GM03348 (cell line): ENCODE measurements at regions not wholly inside any gene's neighbourhood (a gene's known extent, or its start where the extent isn't known, plus 50 kb on each side); places are given as distances from the start of the nearest gene placed in this dataset.
A peak's percentile ranks its signal among the peaks of the same experiment; 100 is the strongest.
"Not testable (repeated sequence)": the region's sequence is repeated elsewhere in the genome, so short reads cannot be mapped to it uniquely, and the experiment has no call there.

Source experiments
- DNase-seq: peaks from one replicate; pipeline ENCODE4 v3.0.0; 2012; ENCODE audit warnings: low spot score

DNA sequence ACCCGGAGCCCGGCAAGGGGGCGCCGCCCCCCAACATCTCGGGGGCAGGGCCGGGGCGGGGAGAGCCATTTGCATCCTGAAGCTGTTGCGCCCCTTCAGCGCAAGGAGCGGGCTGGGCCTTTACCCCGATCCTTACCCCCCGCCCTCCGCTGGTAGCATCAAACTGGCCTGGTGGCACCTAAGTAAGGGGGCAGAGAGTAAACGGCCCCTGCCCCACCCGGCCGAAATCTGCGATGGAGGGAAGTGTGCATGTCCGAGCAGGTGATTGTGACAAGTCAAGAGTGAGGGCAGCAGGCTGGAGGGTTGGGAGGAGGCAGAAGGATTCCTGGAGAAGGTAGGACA lies 101.2 kb downstream of the ESM1 start:
- DNase-seq, result no peak

DNA sequence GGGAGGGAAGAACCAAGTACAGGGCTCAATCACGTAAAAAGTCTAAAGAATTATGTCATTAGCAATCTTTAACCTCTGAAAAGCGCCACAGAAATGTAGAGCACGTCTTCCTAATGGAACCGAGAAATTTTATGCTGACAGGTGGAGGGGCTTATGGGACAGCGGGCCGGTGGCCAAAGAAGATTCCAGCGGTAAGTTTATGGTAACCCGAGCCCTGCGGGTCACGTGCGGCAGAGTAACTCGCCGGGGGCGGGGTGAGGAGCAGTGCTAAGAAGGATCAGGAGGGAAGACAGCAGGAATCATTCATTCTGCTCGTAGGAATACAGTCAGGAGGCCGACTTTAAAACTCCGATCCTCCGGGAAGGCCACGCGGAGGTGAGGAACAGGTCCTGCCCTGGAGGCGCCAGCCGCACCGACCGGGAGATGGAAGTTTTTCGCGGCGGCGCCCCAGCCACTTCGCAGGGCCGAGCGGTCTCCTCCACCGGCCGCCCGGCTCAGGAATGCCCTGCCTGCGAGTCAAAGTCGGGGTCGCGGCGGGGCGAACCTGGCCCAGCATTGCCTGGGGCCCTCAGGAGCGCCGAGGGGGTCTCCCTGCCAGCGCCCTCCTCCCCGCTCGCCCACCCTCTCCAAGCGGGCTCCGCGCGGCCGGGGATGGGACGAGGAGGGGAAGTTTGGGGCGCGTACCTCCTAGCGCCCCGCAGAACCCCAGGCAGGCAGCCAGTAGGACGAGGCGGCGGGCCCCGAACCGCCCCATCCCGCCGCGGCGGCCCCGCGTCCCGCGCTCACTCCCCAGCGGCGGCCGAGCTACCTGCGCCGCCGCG lies 101.8 kb downstream of the ESM1 start:
- DNase-seq, result peak; percentile 63

DNA sequence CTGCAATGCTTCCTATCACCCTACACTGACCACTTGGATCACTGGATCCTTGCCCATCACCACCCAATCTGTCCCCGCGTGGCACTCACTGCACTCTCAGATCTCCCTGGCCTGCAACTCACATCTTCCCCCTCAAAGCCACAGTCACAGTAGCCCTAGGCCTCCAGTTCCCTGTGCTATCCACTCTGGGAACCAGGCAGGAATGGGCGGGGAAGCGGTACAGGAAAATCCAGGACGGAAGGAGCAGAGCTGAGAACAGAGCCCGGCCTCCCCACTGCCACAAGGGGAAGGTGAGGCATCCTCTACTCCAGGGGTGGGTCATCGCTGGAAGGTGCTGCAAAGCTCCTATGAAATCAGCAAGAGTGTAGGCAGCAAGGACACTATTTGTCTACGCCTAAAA lies 102.6 kb downstream of the ESM1 start:
- no peak for DNase-seq

DNA sequence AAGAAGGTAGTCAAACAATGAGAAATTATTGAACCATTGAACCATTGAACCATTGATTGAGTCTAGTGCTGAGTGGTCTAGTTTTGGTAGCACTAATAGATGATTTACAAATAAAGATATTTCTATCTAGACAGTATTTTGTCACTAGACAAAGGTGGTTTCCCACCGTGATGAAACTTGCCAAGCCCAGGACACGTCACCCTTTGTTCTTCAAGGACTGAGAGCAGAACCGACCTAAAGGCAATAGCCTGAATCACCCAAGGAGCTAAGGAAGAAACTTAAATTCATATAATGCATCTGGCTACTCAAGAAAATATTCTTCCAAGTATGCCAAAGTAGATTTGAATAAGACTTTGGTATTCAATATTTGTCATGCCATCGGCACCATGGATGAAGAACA lies 103.3 kb downstream of the ESM1 start:
- no peak for DNase-seq

DNA sequence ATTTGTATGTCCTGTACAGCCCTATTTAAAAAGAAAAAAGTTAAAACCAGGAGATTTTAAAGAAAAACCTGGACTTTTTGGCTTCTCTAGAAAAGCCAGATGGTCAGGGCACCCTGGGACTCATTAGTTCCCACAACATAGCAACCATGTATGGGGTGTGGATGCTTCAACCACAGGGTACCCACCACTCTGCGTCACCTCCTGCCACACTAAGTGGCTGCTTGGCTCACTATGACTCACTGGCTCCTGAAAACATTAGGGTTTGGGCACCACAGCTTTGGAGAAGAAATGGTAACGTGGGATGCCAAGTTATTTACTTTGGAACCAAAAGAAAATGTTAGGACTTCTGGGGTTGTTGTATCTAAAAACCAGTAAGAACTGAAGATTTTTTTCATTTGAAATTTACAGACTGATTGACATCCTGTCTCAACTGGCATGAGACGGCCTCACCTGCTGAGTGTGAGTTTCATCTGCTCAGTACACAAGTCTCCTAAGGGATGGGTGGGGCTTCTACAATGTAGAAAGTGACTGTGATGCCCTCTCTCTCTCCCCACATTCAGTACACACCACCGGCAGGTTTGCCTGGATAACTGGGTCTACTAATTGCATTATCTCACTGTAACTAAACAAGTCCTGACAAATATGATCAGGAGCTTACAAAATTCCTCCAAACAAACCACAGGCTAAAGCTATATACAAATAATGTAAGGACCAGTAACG lies 103.9 kb downstream of the ESM1 start:
- no peak for DNase-seq

DNA sequence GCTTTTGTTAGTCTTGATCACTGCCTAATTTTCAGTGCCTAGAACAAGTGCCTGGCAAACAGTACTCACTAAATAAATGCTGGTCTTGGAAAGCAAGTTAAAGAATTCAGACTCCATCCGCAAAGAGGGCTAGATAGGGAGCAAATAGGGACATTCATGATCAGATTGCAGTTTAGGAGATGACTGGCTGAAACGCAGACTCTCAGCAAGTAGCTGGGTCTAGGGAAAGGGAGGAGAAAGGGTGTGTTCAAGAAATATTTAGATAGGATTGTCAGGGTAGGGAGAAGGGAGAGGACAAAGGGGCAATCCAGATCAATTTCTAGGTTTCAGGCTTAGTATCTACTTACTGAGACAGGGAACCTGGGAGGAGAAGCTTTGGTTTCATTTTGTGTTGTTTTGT lies 108.4 kb downstream of the ESM1 start:
- DNase-seq, result no peak

DNA sequence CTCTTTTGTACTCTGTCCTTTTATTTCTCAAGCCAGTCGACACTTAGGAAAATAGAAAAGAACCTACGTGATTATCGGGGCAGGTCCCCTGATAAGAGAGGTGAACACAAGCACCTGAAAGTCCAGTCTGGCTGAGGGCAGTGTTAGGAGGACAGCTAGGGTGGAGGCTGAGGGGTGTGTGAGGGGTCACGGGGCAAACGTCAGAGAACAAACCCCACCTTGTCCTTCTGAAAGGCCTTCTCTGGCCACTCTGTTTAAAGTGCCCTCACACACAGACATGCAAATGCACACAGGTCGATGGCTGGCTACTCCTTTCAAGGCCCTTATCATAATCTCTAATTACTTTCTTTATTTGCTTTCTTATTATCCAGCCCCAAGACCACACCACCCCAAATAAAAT lies 108.8 kb downstream of the ESM1 start:
- DNase-seq, result no peak

DNA sequence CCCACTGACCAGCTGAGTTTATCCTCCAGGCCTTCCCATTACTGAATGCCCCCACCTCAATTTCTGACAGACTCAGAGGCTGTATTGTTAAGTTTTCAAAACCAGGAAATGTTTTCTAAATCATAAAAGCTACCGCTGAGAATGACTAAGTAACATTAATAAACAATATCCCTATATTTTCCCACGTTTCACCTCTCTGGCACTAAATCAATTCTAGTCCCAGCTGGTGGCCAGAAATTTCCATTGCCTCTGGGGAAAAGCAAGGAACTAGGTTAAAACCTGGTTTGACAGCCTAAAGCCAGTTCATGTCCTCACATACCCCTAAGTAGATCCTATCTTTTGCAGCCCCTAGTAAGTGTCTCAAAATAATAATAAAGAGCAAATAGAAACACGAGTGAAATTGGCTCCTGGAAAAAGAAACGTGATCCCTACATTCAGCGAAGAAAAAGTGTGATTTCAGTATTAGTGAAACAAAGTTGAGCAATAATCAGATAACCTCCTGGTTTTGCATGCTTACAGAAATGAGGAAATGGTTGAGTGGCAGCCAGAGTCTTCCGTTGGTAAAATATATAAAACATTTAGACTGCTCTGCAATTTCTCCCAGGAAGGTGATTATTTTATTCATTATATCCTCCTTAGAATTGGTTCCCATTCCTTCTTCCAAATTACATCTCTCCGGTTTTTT lies 110.9 kb downstream of the ESM1 start:
- DNase-seq, result no peak

DNA sequence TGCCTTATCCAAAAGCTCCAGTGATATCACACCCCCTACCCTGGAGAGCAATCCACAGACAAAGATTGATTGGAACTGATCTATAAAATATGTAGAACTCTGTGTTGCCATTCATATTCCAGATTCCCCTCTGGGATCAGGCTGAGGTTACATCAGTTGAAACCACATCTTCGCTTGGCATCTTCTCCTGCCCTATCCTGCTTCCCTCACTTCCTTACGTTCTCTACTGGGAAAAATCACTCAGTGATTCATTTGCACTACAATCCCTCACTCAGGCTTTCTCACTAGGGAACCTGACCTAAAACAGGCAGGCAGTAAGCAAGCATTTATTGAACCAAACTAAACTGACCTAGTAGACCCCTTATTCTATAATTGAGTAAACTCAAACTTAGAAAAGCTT lies 111.7 kb downstream of the ESM1 start:
- no peak for DNase-seq

DNA sequence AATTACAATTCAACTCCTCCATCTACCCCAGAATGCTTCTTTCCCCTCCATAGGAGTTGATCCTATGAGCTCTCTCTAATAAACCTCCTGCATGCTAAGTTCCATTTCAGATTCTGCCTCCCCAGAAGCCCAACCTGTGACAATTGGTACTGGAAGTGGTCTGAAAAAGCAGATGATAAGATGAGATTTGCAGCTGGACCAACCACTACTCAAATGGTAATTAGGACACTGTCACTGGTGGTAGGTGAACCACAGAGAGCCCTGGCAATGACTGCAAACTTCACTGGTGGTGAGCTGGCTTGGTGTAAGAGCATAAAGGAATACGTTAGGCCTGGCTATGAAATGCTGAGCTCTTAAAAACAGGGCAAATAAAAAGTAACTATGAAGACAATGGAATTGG lies 112.6 kb downstream of the ESM1 start:
- DNase-seq, result no peak

DNA sequence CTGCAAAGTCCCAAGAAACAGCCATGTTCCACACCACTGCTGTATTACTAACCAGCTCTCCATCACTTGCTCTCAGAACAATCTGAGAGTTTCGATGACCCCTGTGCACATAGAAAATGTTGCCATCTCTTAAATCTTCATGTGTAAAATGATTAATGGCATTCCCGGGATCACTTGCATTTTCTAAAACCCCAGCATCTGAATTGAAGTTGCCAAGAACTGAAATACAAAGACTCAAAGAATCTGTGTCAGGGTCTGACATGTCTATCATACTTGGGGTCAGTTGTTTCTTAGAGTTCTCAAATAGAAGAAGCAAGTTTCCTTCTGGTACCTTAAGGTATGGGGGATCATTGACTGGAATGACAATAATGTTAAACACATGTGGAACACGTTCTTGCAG lies 115.1 kb downstream of the ESM1 start:
- DNase-seq, result no peak

DNA sequence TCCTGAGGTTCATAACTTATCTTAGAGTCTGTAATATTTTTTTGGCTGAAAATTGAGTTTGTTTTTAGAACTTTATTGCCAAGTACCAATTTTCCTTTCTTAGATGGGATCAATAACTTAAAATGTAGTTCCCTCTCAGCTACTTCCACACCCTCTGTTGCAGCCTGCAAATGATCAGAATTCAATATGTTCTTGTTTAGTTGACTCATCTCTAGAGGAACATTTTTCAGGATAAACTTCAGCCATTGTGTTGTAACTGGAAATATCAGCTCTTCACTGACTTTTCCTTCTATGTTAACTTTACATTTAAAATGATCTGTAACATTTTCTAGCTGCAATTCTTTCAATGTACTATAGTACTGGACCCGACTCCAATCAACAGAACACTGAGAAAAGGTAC lies 115.7 kb downstream of the ESM1 start:
- DNase-seq, result peak; percentile 28

DNA sequence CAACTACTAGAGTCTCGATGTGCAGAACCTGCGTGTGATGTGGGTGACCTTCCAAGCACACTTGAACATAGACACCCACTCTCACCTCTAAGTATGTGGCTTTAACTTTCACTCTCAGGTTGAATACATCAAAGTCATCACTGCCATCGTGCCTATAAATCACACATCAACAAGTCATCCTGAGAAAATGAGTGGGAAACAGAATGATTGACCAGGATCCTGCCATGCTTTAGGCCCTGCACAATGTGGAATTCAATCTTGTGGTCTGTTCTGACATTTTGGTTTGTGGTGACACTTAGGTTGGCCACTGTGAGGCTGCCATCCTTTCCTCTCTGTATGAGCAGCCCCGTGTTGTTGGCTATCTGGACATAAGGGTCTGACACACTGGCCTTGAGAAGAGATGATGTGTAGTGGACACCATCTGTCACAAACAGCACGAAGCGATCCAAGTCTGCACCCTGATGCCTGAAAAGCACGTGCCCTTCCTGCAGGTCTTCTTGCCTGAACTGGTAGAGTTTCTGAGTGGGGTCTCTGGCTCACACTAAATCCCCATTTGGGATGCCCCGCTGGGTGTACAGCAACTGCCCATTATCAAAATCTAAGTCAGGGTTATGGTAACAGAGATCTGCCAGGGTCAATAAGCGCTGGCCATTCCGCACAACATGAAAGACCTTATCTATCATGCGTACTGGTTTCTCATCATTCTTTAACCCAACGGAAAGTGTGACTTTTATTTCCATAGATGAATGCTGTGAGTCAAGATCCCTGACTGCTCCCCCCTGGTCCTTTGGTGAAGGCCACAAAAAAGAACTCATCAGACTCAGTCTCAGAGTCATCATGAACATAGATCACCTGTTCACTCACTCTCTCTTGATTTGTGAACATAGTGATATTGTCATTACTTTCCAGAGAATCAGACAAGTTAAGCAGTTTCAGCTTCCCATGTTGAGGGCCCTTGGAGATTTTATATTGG lies 116.6 kb downstream of the ESM1 start:
- no peak for DNase-seq

DNA sequence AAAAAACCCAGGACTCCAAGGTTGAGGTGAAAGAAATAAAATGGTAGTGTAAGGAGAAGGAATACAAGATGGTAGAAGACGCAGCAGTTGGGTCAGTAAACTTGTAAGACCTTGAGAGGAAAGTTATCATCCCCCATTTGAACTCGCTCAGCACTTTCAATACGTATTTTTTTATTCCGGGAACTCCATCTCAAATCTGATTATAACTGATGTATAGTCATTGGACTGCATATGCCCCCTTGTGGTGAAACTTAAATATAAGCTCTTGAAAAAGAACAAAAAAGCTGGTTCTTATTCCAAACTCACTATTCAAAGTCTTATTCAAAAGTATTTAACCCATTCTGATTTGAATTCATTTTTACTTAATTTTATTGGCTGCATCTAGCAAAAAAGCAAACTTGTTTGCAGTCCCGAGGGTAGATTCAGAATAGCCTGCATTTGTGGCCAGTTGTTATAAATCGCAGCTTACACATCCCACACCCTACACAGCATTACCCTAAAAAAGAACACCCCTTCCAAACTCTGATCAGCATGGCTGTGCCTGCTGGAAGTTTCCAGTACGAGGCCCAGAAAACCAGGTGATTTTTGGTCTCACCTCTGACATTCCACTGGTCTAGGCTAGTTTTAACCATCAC lies 118.0 kb downstream of the ESM1 start:
- DNase-seq, result peak; percentile 68

DNA sequence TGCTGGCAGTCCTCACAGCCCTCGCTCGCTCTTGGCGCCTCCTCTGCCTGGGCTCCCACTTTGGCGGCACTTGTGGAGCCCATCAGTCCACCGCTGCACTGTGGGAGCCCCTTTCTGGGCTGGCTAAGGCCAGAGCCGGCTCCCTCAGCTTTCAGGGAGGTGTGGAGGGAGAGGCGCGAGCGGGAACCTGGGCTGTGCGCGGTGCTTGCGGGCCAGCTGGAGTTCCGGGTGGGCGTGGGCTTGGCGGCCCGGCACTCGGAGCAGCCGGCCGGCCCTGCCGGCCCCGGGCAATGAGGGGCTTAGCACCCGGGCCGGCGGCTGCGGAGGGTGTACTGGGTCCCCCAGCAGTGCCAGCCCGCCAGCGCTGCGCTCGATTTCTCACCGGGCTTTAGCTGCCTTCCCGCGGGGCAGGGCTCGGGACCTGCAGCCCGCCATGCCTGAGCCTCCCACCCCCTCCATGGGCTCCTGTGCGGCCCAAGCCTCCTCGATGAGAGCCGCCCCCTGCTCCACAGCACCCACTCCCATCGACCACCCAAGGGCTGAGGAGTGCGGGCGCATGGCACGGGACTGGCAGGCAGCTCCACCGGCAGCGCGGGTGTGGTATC lies 120.4 kb downstream of the ESM1 start:
- DNase-seq, result not testable (repeated sequence)

DNA sequence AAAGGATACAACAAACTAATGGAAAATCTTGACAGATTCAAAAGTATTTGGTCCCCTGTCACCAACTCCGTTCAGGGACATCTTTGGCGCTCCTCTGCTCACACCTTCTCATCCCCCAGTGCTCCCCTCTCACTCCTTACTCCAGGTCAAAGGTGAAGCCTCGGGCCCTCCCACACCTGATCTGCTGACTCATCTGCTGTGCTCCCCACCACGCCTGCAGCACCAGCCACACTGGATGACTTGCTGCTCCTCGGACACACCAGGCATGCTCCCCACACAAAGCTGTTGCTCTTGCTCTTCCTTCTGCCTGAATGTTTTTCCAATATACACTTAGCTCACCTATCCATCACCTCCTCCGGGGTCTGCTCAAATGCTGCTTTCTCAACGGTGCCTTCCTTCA lies 123.4 kb downstream of the ESM1 start:
- DNase-seq, result no peak

DNA sequence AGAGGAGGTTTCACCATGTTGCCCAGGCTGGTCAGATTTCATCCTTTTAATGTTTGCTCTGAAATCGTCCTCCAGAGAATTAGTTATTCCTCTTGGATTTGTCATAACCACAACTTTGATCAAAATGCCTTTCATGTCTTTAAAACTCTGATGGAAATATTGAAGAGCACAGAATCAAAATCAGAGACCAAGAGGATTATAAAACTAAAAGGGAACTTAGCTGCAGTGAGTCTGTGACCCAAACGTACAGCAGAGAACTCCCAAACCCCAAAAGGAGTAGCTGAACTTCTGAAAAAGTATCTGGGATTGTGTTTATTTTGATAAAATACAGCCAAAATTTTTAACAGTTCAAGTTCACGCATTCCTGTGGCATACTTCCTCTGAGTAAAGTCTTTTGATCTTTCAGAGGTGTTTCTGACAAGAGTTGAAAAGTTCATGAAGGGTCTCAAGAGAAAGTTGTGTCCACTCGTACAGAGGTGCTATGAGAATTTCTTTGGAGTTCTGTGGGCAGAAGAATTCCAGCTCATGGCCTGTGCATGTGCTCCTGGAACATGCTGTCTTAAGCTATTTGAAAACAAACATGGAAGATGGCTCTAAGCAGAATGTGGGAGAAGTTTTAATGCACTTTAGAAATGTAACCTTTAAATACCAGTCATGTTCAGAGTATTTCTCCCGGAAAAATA lies 124.0 kb downstream of the ESM1 start:
- DNase-seq, result peak; percentile 45

DNA sequence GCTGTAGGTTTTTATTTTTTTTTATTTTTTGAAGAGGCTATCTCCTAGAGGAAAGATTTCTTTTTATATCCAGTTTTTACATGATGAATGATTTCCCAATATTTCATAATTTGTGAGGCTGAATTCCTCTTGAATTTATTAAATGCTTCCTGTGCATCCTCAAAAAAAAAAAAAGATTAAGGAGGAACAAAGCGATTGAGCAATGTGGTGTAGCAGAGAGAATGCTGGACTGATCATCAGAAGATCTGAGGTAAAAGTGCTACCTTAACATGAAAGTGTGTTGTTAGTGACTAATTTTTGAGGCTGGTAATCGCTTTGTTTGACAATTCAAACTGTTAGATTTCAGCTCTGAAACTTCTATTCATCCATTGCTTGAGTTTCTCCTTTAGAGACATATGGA lies 125.1 kb downstream of the ESM1 start:
- DNase-seq, result peak; percentile 45

DNA sequence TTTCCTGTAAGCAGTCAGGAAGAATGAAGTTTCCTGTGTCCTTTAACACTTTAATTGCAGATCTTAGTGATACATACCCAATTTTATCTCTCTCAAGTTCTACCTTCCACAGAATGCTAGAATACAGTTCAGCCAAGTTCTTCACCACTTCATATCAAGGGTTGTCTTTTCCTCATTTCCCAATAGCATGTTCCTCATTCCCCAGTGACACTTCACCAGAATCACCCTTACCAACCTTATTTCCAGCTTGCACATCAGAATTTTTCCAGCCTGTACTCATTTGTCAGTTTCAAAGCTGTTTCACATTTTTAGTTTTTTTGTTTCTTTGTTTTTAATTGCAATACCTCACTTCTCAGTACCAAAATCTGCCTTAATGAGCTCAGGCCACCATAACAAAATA lies 126.1 kb downstream of the ESM1 start:
- DNase-seq, result no peak

DNA sequence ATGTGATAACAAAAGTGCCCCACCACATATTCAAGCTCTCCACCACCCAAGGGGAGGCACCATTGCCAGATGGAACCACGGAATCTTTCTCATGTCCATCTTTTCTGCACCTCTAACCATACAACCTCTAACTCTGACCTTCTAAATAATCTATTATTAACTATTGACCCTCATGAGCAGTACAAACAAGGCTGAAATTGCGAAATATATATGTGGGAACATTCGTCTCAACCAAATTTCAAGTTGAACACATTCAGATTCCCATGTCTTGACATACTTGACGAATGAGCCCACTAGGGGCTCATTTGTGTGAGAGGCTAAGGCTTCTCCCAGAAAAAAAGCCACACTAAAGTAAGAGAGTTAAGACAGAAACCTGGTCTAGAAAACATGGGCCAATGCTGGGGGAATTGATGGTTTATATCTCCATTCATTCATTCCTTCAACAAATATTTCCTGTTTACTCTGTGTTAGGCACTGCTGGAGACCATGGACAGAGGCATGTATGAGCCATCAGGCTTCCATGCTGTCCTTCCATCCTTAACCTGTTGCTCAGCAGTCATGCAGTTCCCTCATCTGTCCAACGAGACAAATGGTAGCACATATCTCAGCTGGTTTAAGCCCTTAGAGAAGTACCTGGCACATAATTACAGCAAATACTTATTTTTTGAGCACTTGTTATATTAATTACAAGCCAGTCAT lies 130.4 kb downstream of the ESM1 start:
- DNase-seq, result no peak
